ENCODE measurements at regions not wholly inside any gene's neighbourhood (a gene's known extent, or its start where the extent isn't known, plus 50 kb on each side); places are given as distances from the start of the nearest gene placed in this dataset.
A peak's percentile ranks its signal among the peaks of the same experiment; 100 is the strongest.

DNA sequence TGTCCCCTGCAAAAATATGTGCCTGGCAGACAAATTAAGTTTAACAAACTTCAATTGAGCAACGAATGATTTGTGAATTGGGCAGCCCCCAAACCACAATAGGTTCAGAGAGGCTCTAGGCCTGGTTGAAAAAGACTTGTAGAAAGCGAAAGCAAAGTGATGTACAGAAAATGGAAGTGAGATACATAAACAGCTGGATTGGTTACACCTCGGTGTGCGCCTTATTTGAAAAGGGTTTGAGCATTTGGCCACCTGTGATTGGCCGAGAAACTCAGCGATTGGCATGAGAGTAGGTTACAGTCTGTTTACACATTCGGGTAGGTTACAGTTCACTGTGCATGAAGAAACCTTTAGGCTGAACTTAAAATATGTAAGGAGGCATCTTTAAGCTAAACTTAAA, 136.9 kb downstream of the CD83 start:
- no peaks in the 10 kb centered on the region; the same call in 1 of the 2 replicates for H3F3A ChIP-seq (ENCODE audit: insufficient read depth, low read length)
- H3K4me2 ChIP-seq (ENCODE audit: low read depth, low read length): peak overlapping the region; percentile 27
- no peak overlapping the region for H3K4me3 ChIP-seq (ENCODE audit: low read length)
- no peaks in the 10 kb centered on the region for H4K20me1 ChIP-seq (ENCODE audit: insufficient read depth, low read length)
- H3K36me3 ChIP-seq (replicated peaks; ENCODE audit: insufficient read depth, low read length): no peaks in the 10 kb centered on the region
- peak; percentile 73 for DNase-seq
- no peaks in the 10 kb centered on the region for H3K9me2 ChIP-seq (replicated peaks; ENCODE audit: insufficient read depth, low read length)
- H3K27me3 ChIP-seq (replicated peaks; ENCODE audit: insufficient read depth, low read length): no peaks in the 10 kb centered on the region
- peak overlapping the region; percentile 51 for H2AFZ ChIP-seq (ENCODE audit: low read length)
- no peak overlapping the region for H3K9ac ChIP-seq (ENCODE audit: low read length)
- no peaks in the 10 kb centered on the region for H3K9me3 ChIP-seq (replicated peaks; ENCODE audit: insufficient read depth, low read length)
- no peaks in the 10 kb centered on the region for H3K79me2 ChIP-seq (ENCODE audit: low read length)
- TF ChIP-seq EZH2phosphoT487 (IDR thresholded peaks at IDR 0.05; ENCODE audit: low read length) (no peak), EZH2 (optimal IDR thresholded peaks at IDR 0.05; ENCODE audit: low read depth, low read length) (no peak)
- TF ChIP-seq, protein P1, sequence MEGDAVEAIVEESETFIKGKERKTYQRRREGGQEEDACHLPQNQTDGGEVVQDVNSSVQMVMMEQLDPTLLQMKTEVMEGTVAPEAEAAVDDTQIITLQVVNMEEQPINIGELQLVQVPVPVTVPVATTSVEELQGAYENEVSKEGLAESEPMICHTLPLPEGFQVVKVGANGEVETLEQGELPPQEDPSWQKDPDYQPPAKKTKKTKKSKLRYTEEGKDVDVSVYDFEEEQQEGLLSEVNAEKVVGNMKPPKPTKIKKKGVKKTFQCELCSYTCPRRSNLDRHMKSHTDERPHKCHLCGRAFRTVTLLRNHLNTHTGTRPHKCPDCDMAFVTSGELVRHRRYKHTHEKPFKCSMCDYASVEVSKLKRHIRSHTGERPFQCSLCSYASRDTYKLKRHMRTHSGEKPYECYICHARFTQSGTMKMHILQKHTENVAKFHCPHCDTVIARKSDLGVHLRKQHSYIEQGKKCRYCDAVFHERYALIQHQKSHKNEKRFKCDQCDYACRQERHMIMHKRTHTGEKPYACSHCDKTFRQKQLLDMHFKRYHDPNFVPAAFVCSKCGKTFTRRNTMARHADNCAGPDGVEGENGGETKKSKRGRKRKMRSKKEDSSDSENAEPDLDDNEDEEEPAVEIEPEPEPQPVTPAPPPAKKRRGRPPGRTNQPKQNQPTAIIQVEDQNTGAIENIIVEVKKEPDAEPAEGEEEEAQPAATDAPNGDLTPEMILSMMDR (IDR thresholded peaks at IDR 0.05; ENCODE audit: low read length): no peak
- H3K4me1 ChIP-seq (ENCODE audit: low read length): peaks cover 7% of the 10 kb centered on the region; the same call in 1 of the 2 replicates
- no peak overlapping the region for H3K27ac ChIP-seq (ENCODE audit: low read length)

GRCh38 chr6:14255916-14256315, 138.3 kb downstream of the CD83 start:
- H3K4me2 ChIP-seq (ENCODE audit: low read depth, low read length): no peak overlapping the region
- no peak for TF ChIP-seq EZH2phosphoT487 (IDR thresholded peaks at IDR 0.05; ENCODE audit: low read length)
- no peak for TF ChIP-seq EZH2 (optimal IDR thresholded peaks at IDR 0.05; ENCODE audit: low read depth, low read length)
- TF ChIP-seq, protein P1 (IDR thresholded peaks at IDR 0.05; ENCODE audit: low read length): no peak
- H3F3A ChIP-seq (ENCODE audit: insufficient read depth, low read length): no peaks in the 10 kb centered on the region; the same call in 1 of the 2 replicates
- no peaks in the 10 kb centered on the region for H3K36me3 ChIP-seq (replicated peaks; ENCODE audit: insufficient read depth, low read length)
- H2AFZ ChIP-seq (ENCODE audit: low read length): no peak overlapping the region
- H3K27me3 ChIP-seq (replicated peaks; ENCODE audit: insufficient read depth, low read length): no peaks in the 10 kb centered on the region
- no peak overlapping the region for H3K4me3 ChIP-seq (ENCODE audit: low read length)
- no peaks in the 10 kb centered on the region for H4K20me1 ChIP-seq (ENCODE audit: insufficient read depth, low read length)
- no peaks in the 10 kb centered on the region for H3K79me2 ChIP-seq (ENCODE audit: low read length)
- no peak overlapping the region for H3K9ac ChIP-seq (ENCODE audit: low read length)
- H3K4me1 ChIP-seq (ENCODE audit: low read length): peaks cover 7% of the 10 kb centered on the region; the same call in 1 of the 2 replicates
- no peaks in the 10 kb centered on the region for H3K9me2 ChIP-seq (replicated peaks; ENCODE audit: insufficient read depth, low read length)
- H3K9me3 ChIP-seq (replicated peaks; ENCODE audit: insufficient read depth, low read length): no peaks in the 10 kb centered on the region
- DNase-seq: no peak
- H3K27ac ChIP-seq (ENCODE audit: low read length): no peak overlapping the region

DNA sequence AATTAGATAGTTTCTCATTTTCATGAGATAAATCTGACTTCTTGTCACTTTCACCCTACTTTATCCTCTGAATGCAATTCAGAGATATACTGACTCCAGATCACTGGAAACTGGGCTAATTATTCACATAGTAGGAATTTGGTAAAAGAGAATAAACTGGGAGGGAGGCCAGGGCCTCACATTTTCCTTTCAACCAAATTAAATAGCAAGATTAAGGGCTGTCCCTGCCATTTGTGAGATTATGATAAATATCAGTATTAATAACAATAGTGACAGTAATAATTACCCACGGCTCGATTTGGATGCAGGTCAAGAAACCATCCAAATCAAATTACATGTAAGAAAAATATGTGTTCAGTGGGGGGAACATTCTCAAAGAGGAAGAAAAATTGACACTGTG, 140.5 kb downstream of the CD83 start:
- no peaks in the 10 kb centered on the region for H3K36me3 ChIP-seq (replicated peaks; ENCODE audit: insufficient read depth, low read length)
- H3K9ac ChIP-seq (ENCODE audit: low read length): no peak overlapping the region
- peaks cover 7% of the 10 kb centered on the region; the same call in 1 of the 2 replicates for H3K4me1 ChIP-seq (ENCODE audit: low read length)
- no peaks in the 10 kb centered on the region for H3K9me2 ChIP-seq (replicated peaks; ENCODE audit: insufficient read depth, low read length)
- no peaks in the 10 kb centered on the region for H3K27me3 ChIP-seq (replicated peaks; ENCODE audit: insufficient read depth, low read length)
- no peaks in the 10 kb centered on the region for H3K9me3 ChIP-seq (replicated peaks; ENCODE audit: insufficient read depth, low read length)
- no peaks in the 10 kb centered on the region for H4K20me1 ChIP-seq (ENCODE audit: insufficient read depth, low read length)
- H2AFZ ChIP-seq (ENCODE audit: low read length): no peak overlapping the region
- no peak overlapping the region for H3K27ac ChIP-seq (ENCODE audit: low read length)
- TF ChIP-seq, protein P1 (IDR thresholded peaks at IDR 0.05; ENCODE audit: low read length): no peak
- DNase-seq: no peak
- no peak overlapping the region for H3K4me3 ChIP-seq (ENCODE audit: low read length)
- no peaks in the 10 kb centered on the region; the same call in 1 of the 2 replicates for H3F3A ChIP-seq (ENCODE audit: insufficient read depth, low read length)
- H3K79me2 ChIP-seq (ENCODE audit: low read length): no peaks in the 10 kb centered on the region
- no peak overlapping the region for H3K4me2 ChIP-seq (ENCODE audit: low read depth, low read length)

Data from MM.1S (cell line).